Fibroblast of lung (primary cell): ENCODE measurements at regions not wholly inside any gene's neighbourhood (a gene's known extent, or its start where the extent isn't known, plus 50 kb on each side); places are given as distances from the start of the nearest gene placed in this dataset.

Experiments
- DNase-seq, 2 donors: peaks; one replicate each; pipeline versions ENCODE4 v3.0.0 to v3.0.0-alpha.2; 2010; ENCODE audit warnings: low read depth in 2 of 2
- H2AFZ ChIP-seq: 2 replicates; pipeline ENCODE4 v1.5.1; 2012; ENCODE audit warnings: low read length, control low read depth, inconsistent platforms
- H3K27ac ChIP-seq: 2 replicates; pipeline ENCODE4 v1.5.1; 2011; ENCODE audit warnings: low read length, control low read depth; ENCODE audit not compliant: insufficient read depth
- H3K27me3 ChIP-seq: 2 replicates; pipeline ENCODE4 v1.5.1; 2011; ENCODE audit warnings: mild to moderate bottlenecking, low read length; ENCODE audit not compliant: control insufficient read depth, insufficient read depth
- H3K36me3 ChIP-seq: 2 replicates; pipeline ENCODE4 v1.5.1; 2011; ENCODE audit warnings: low read length; ENCODE audit not compliant: control insufficient read depth, insufficient read depth
- H3K4me1 ChIP-seq: 2 replicates; pipeline ENCODE4 v1.5.1; 2011; ENCODE audit warnings: low read length; ENCODE audit not compliant: control insufficient read depth, insufficient read depth; ENCODE audit errors: extremely low read depth
- H3K4me2 ChIP-seq: 2 replicates; pipeline ENCODE4 v1.5.1; 2011; ENCODE audit warnings: low read length, control low read depth; ENCODE audit not compliant: insufficient read depth; ENCODE audit errors: extremely low read depth
- H3K4me3 ChIP-seq, 4 experiments: fragments of 200-600 bp in 1 of 4; sonication (generic) in 1 of 4; replicated peaks in 1 of 4; 2 replicates each; pipeline ENCODE4 v1.5.1; 2011 to 2016; ENCODE audit warnings: low read length in 4 of 4, low read depth in 3 of 4, mild to moderate bottlenecking in 3 of 4, control low read depth in 2 of 4, inconsistent platforms in 1 of 4, mixed read lengths in 1 of 4; ENCODE audit not compliant: insufficient read depth in 1 of 4; ENCODE audit errors: control extremely low read depth in 1 of 4
- H3K79me2 ChIP-seq: 2 replicates; pipeline ENCODE4 v1.5.1; 2012; ENCODE audit warnings: mild to moderate bottlenecking, low read length, inconsistent platforms; ENCODE audit not compliant: control insufficient read depth, insufficient read depth
- H3K9ac ChIP-seq: 2 replicates; pipeline ENCODE4 v1.5.1; 2011; ENCODE audit warnings: mild to moderate bottlenecking, low read length, control low read depth; ENCODE audit not compliant: insufficient read depth
- H3K9me3 ChIP-seq: 2 replicates; pipeline ENCODE4 v1.5.1; 2012; ENCODE audit warnings: low read depth, low read length; ENCODE audit not compliant: control insufficient read depth, insufficient read depth
- H4K20me1 ChIP-seq: 2 replicates; pipeline ENCODE4 v1.5.1; 2011; ENCODE audit warnings: low read length; ENCODE audit not compliant: control insufficient read depth, insufficient read depth; ENCODE audit errors: extremely low read depth
- EZH2 ChIP-seq: IDR thresholded peaks from 2 replicates; pipeline ENCODE4 v1.5.1; 2012; ENCODE audit warnings: low read length, control low read depth, mild to moderate bottlenecking; ENCODE audit errors: missing control alignments
- TF ChIP-seq, protein P1 (sequence below), 2 donors: IDR thresholded peaks in 1 of 2; conservative IDR thresholded peaks in 1 of 2; 1 replicate in 1 of 2; 2 replicates in 1 of 2; pipeline ENCODE4 v1.5.1; 2011 to 2012; ENCODE audit warnings: low read length in 2 of 2, control low read depth in 1 of 2, inconsistent platforms in 1 of 2, low read depth in 1 of 2, mild to moderate bottlenecking in 1 of 2

DNA sequence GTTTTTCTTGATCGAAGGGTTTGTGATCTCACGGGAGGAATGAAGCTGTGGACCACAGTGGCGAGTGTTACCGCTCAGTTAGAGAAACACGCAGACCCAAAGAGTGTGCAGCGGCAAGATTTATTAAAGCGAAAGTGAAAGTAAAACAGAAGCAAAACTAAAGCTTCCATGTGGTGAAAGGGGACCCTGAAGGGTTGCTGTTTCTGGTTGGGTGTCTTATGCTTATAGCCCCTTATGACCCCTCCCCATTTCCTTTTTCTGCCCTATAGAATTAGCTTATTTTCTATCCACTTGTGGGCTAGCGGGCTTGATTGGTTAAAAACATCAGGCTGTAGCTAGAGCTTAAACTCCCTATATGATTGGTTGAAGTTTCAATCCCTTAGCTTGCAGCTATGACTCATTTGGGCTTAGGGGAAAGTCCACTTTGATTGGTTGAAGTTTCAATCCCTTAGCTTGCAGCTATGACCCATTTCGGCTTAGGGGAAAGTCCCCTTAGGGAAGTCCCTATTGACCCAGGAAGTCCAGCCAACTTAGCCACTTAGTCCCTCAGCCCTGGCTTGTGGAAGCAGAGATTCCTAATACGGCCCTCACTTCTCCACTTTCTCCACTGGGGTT, 171.2 kb upstream of the NWD2 start:
- no peaks in the 10 kb centered on the region for H3K36me3 ChIP-seq
- no peaks in the 10 kb centered on the region for H3K79me2 ChIP-seq
- DNase-seq: no peak
- no peak overlapping the region for H3K27ac ChIP-seq
- no peak overlapping the region for H3K4me3 ChIP-seq
- no peak overlapping the region for H2AFZ ChIP-seq
- H3K27me3 ChIP-seq: no peaks in the 10 kb centered on the region
- no peaks in the 10 kb centered on the region for H4K20me1 ChIP-seq
- H3K4me2 ChIP-seq: no peak overlapping the region
- no peak overlapping the region for H3K9ac ChIP-seq
- no peaks in the 10 kb centered on the region for H3K9me3 ChIP-seq
- no peaks in the 10 kb centered on the region for H3K4me1 ChIP-seq
- TF ChIP-seq EZH2: no peak
- TF ChIP-seq, protein P1, sequence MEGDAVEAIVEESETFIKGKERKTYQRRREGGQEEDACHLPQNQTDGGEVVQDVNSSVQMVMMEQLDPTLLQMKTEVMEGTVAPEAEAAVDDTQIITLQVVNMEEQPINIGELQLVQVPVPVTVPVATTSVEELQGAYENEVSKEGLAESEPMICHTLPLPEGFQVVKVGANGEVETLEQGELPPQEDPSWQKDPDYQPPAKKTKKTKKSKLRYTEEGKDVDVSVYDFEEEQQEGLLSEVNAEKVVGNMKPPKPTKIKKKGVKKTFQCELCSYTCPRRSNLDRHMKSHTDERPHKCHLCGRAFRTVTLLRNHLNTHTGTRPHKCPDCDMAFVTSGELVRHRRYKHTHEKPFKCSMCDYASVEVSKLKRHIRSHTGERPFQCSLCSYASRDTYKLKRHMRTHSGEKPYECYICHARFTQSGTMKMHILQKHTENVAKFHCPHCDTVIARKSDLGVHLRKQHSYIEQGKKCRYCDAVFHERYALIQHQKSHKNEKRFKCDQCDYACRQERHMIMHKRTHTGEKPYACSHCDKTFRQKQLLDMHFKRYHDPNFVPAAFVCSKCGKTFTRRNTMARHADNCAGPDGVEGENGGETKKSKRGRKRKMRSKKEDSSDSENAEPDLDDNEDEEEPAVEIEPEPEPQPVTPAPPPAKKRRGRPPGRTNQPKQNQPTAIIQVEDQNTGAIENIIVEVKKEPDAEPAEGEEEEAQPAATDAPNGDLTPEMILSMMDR (conservative IDR thresholded peaks at IDR 0.05 in 1 of 2, IDR thresholded peaks at IDR 0.05 in 1 of 2; ENCODE audit: low read depth in 1 of 2, low read length in 2 of 2): no peak

DNA sequence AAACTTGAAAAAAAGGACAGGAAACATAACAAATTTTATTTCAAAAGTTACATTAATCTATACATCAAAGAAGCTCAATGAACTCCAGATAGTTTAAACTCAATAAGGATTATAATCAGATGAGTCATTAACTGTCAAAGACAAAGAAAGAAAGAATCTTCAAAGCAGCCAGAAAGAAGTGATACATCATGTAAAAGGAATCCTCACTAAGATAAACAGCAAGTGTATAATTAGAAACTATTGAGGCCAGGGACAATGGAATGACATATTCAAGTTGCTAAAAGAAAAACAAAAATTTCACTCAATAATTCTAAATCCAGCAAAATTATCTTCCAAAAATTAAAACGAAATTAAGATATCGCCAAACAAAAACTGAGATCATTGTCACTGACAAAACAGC, 161.6 kb upstream of the NWD2 start:
- Histone ChIP-seq H3K36me3 (no peaks in the 10 kb centered on the region), H3K27me3 (no peaks in the 10 kb centered on the region), H3K4me1 (no peaks in the 10 kb centered on the region), H3K9ac (no peak overlapping the region), H3K27ac (no peak overlapping the region), H2AFZ (no peak overlapping the region), H3K4me3 (no peak overlapping the region), H3K9me3 (no peaks in the 10 kb centered on the region), H3K79me2 (no peaks in the 10 kb centered on the region), H4K20me1 (no peaks in the 10 kb centered on the region), H3K4me2 (no peak overlapping the region)
- TF ChIP-seq EZH2: no peak
- TF ChIP-seq, protein P1 (conservative IDR thresholded peaks at IDR 0.05 in 1 of 2, IDR thresholded peaks at IDR 0.05 in 1 of 2; ENCODE audit: low read depth in 1 of 2, low read length in 2 of 2): no peak
- no peak for DNase-seq

- Histone ChIP-seq H3K36me3 (no peaks in the 10 kb centered on the region), H3K4me3 (no peak overlapping the region), H3K27ac (no peak overlapping the region), H3K9ac (no peak overlapping the region), H3K4me2 (no peak overlapping the region), H3K4me1 (no peaks in the 10 kb centered on the region), H4K20me1 (no peaks in the 10 kb centered on the region), H2AFZ (no peak overlapping the region), H3K27me3 (no peaks in the 10 kb centered on the region), H3K79me2 (no peaks in the 10 kb centered on the region), H3K9me3 (no peaks in the 10 kb centered on the region)
- no peak for DNase-seq
- no peak for TF ChIP-seq EZH2
- TF ChIP-seq, protein P1 (conservative IDR thresholded peaks at IDR 0.05 in 1 of 2, IDR thresholded peaks at IDR 0.05 in 1 of 2; ENCODE audit: low read depth in 1 of 2, low read length in 2 of 2): no peak
These were observed 148.6 kb upstream of the NWD2 start for GRCh38 chr4:37095925-37096324.
